Esophagus squamous epithelium (tissue), 4 donors: ENCODE measurements at regions not wholly inside any gene's neighbourhood (a gene's known extent, or its start where the extent isn't known, plus 50 kb on each side); places are given as distances from the start of the nearest gene placed in this dataset.

Experiments
- POLR2A ChIP-seq, 4 donors: fragments of 450-650 bp; IDR thresholded peaks; one replicate each; pipeline ENCODE4 v1.6.1; 2017; ENCODE audit warnings: antibody characterized with exemption in 4 of 4, mild to moderate bottlenecking in 4 of 4, moderate library complexity in 3 of 4
- TF ChIP-seq, protein P1 (sequence below), 6 experiments: fragments of 450-650 bp in 4 of 6; fragments of 200-600 bp in 2 of 6; sonication (generic) in 2 of 6; IDR thresholded peaks; one replicate each; pipeline ENCODE4 v1.5.1; 2016 to 2019; ENCODE audit warnings: antibody characterized with exemption in 6 of 6, mild to moderate bottlenecking in 4 of 6, moderate library complexity in 4 of 6

GRCh38 chr1:25137521-25138395 is 94.5 kb downstream of the SYF2 start:
- TF ChIP-seq, protein P1, sequence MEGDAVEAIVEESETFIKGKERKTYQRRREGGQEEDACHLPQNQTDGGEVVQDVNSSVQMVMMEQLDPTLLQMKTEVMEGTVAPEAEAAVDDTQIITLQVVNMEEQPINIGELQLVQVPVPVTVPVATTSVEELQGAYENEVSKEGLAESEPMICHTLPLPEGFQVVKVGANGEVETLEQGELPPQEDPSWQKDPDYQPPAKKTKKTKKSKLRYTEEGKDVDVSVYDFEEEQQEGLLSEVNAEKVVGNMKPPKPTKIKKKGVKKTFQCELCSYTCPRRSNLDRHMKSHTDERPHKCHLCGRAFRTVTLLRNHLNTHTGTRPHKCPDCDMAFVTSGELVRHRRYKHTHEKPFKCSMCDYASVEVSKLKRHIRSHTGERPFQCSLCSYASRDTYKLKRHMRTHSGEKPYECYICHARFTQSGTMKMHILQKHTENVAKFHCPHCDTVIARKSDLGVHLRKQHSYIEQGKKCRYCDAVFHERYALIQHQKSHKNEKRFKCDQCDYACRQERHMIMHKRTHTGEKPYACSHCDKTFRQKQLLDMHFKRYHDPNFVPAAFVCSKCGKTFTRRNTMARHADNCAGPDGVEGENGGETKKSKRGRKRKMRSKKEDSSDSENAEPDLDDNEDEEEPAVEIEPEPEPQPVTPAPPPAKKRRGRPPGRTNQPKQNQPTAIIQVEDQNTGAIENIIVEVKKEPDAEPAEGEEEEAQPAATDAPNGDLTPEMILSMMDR (IDR thresholded peaks at IDR 0.05): no peak
- TF ChIP-seq POLR2A (IDR thresholded peaks at IDR 0.05): no peak
